ENCODE measurements at regions not wholly inside any gene's neighbourhood (a gene's known extent, or its start where the extent isn't known, plus 50 kb on each side); places are given as distances from the start of the nearest gene placed in this dataset.
A peak's percentile ranks its signal among the peaks of the same experiment; 100 is the strongest.

- Histone ChIP-seq H3K27ac (ENCODE audit: insufficient read length, low read depth, low read length) (peak overlapping the region; percentile 57), H2BK5ac (ENCODE audit: insufficient read length, low read length) (no peak overlapping the region)
- DNase-seq = no peak
Measured at GRCh38 chr4:14853176-14853943, 148.9 kb upstream of the CPEB2 start.

More at GRCh38 chr4:14853176-14853943, 148.9 kb upstream of the CPEB2 start:
- H4K91ac ChIP-seq (ENCODE audit: insufficient read length, low read depth, low read length) = no peak overlapping the region
- no peak overlapping the region for H4K5ac ChIP-seq (ENCODE audit: insufficient read length, low read depth, low read length)
- no peaks in the 10 kb centered on the region for H3K79me1 ChIP-seq (ENCODE audit: insufficient read depth, low read depth, low read length, poor library complexity, severe bottlenecking)
- H2AFZ ChIP-seq (ENCODE audit: low read length) = no peak overlapping the region
- H3T11ph ChIP-seq (ENCODE audit: low read length) = no peak overlapping the region
- H3K4me1 ChIP-seq (ENCODE audit: insufficient read depth, low read length) = no peaks in the 10 kb centered on the region; the same call in 1 of the 2 replicates
- H4K8ac ChIP-seq (replicated peaks; ENCODE audit: insufficient read length, low read depth, low read length) = no peak overlapping the region
- Mint-ChIP-seq H3K27me3 (ENCODE audit: low read depth) (peaks cover 14% of the 10 kb centered on the region), H3K4me1 (peaks cover 11 to 21% of the 10 kb centered on the region in 2 experiments), H3K9me3 (peaks cover 12 to 20% of the 10 kb centered on the region in 2 experiments), H3K4me3 (no peak overlapping the region), H3K27ac (peak overlapping the region in 2 of 3 experiments; percentile 25 to 69; a peak in 3 of 7 replicates), H3K36me3 (ENCODE audit: insufficient read depth in 1 of 3, low read depth in 3 of 3) (peaks cover 5 to 33% (median 15%) of the 10 kb centered on the region in 3 experiments)
- H2BK12ac ChIP-seq (ENCODE audit: insufficient read length, low read depth, low read length) = no peak overlapping the region
- no peak overlapping the region for H3K9ac ChIP-seq (ENCODE audit: extremely low read depth, insufficient read length, low read length)
- no peak overlapping the region for H3K4me2 ChIP-seq (ENCODE audit: insufficient read depth, insufficient read length, low read length)
- H3K4ac ChIP-seq (ENCODE audit: low read depth, low read length) = no peak overlapping the region
- no peaks in the 10 kb centered on the region for H3K79me2 ChIP-seq (ENCODE audit: insufficient read depth, low read length)
- no peaks in the 10 kb centered on the region for H3K9me3 ChIP-seq (ENCODE audit: control insufficient read depth, low read depth, low read length)
- no peak overlapping the region for H3K56ac ChIP-seq (ENCODE audit: insufficient read length, low read depth, low read length)
- no CpG with 5 or more reads among the region's 2 CpGs for WGBS (ENCODE audit: extremely low coverage, insufficient read length, low lambda C conversion rate)
- H3K23ac ChIP-seq (ENCODE audit: insufficient read length, low read depth, low read length) = no peak overlapping the region
- H3K27me3 ChIP-seq (ENCODE audit: insufficient read depth, low read length) = no peaks in the 10 kb centered on the region
- H2AK5ac ChIP-seq (ENCODE audit: insufficient read length, low read length) = no peak overlapping the region
- no peak overlapping the region for H2BK20ac ChIP-seq (ENCODE audit: low read depth, low read length, poor library complexity, severe bottlenecking)
- H3K18ac ChIP-seq (ENCODE audit: insufficient read length, low read depth, low read length) = no peak overlapping the region
- no peak for TF ChIP-seq CTCF (conservative IDR thresholded peaks at IDR 0.05)
- H2BK120ac ChIP-seq (ENCODE audit: low read depth, low read length, poor library complexity, severe bottlenecking) = no peak overlapping the region
- no peaks in the 10 kb centered on the region for H4K20me1 ChIP-seq (ENCODE audit: control insufficient read depth, insufficient read depth, insufficient read length)
- no peaks in the 10 kb centered on the region for H3K23me2 ChIP-seq (ENCODE audit: insufficient read length, low read depth, low read length, poor library complexity, severe bottlenecking)
- no peak overlapping the region for H2BK15ac ChIP-seq (ENCODE audit: low read depth, low read length)
- H3K14ac ChIP-seq (ENCODE audit: insufficient read depth, low read length) = no peak overlapping the region

Data from H9 (cell line).